Esophagus mucosa (tissue), 1 donor: ENCODE measurements at regions not wholly inside any gene's neighbourhood (a gene's known extent, or its start where the extent isn't known, plus 50 kb on each side); places are given as distances from the start of the nearest gene placed in this dataset.
"Not testable (repeated sequence)": the region's sequence is repeated elsewhere in the genome, so short reads cannot be mapped to it uniquely, and the experiment has no call there.

Experiments
- ATAC-seq: fragments of 200-7000 bp; cut with Tn5 transposase; one replicate; pipeline ENCODE4 v1.9.1; 2020
- donor health status: DM: yes; HTN: yes; CAD: no.

GRCh38 chr16:77488652-77489051 lies 53.8 kb upstream of the ADAMTS18 start:
- ATAC-seq, result no peak

- ATAC-seq, result no peak
These were observed 56.3 kb upstream of the ADAMTS18 start for GRCh38 chr16:77491091-77491490.

GRCh38 chr16:77496934-77497333 lies 62.1 kb upstream of the ADAMTS18 start:
- ATAC-seq, result no peak

GRCh38 chr16:77499373-77500285 lies 64.8 kb upstream of the ADAMTS18 start:
- ATAC-seq, result peak; percentile 11

GRCh38 chr16:77500286-77500598 lies 65.4 kb upstream of the ADAMTS18 start:
- no peak for ATAC-seq

GRCh38 chr16:77500934-77501664 lies 66.3 kb upstream of the ADAMTS18 start:
- ATAC-seq, result no peak

- ATAC-seq, result no peak
These were observed 67.6 kb upstream of the ADAMTS18 start for GRCh38 chr16:77502448-77502847.

GRCh38 chr16:77506492-77506891 lies 71.7 kb upstream of the ADAMTS18 start:
- ATAC-seq, result not testable (repeated sequence)

GRCh38 chr16:77509051-77509450 lies 74.2 kb upstream of the ADAMTS18 start:
- no peak for ATAC-seq

GRCh38 chr16:77509796-77510195 lies 75.0 kb upstream of the ADAMTS18 start:
- no peak for ATAC-seq

- no peak for ATAC-seq
These were observed 76.2 kb upstream of the ADAMTS18 start for GRCh38 chr16:77511053-77511452.

- ATAC-seq, result no peak
These were observed 79.8 kb upstream of the ADAMTS18 start for GRCh38 chr16:77514500-77515220.

GRCh38 chr16:77525226-77525625 lies 90.4 kb upstream of the ADAMTS18 start:
- ATAC-seq, result not testable (repeated sequence)

- no peak for ATAC-seq
These were observed 96.9 kb upstream of the ADAMTS18 start for GRCh38 chr16:77531752-77532151.

- no peak for ATAC-seq
These were observed 102.0 kb upstream of the ADAMTS18 start for GRCh38 chr16:77536809-77537208.

- ATAC-seq, result no peak
These were observed 104.7 kb upstream of the ADAMTS18 start for GRCh38 chr16:77539421-77540034.

GRCh38 chr16:77540646-77541045 lies 105.8 kb upstream of the ADAMTS18 start:
- ATAC-seq, result no peak

- no peak for ATAC-seq
These were observed 106.3 kb upstream of the ADAMTS18 start for GRCh38 chr16:77541165-77541564.

- no peak for ATAC-seq
These were observed 113.3 kb upstream of the ADAMTS18 start for GRCh38 chr16:77548151-77548550.

- ATAC-seq, result no peak
These were observed 113.9 kb upstream of the ADAMTS18 start for GRCh38 chr16:77548766-77549165.

GRCh38 chr16:77549876-77550275 lies 115.0 kb upstream of the ADAMTS18 start:
- ATAC-seq, result no peak

GRCh38 chr16:77551357-77551756 lies 116.5 kb upstream of the ADAMTS18 start:
- ATAC-seq, result no peak

- no peak for ATAC-seq
These were observed 118.3 kb upstream of the ADAMTS18 start for GRCh38 chr16:77553130-77553529.
